PC-9 (cell line): ENCODE measurements at regions not wholly inside any gene's neighbourhood (a gene's known extent, or its start where the extent isn't known, plus 50 kb on each side); places are given as distances from the start of the nearest gene placed in this dataset.

Source experiments
- BruUV-seq: library from RNA; stranded (reverse); fragments of 400-500 nt; replicated peaks from 2 replicates; lab custom pipeline; 2021; lab: Mats Ljungman, UMichigan
- CTCF ChIA-PET: fragments of 300-600 bp; sonication (Branson Sonifier 250); formaldehyde crosslinking; loops from one replicate; lab custom pipeline; 2022; ENCODE audit warnings: antibody characterized with exemption; lab: Charles Lee
- POLR2A ChIA-PET: fragments of 300-600 bp; sonication (Branson Sonifier 250); formaldehyde crosslinking; loops from one replicate; lab custom pipeline; 2022; ENCODE audit warnings: antibody characterized with exemption; ENCODE audit not compliant: unreplicated experiment; lab: Charles Lee
- DNase-seq, 2 experiments: peaks; one replicate each; pipeline versions ENCODE4 v3.0.0 to v3.0.0-alpha.2; 2015 to 2022; ENCODE audit warnings: mixed read lengths in 1 of 2
- H2AFZ ChIP-seq: fragments of 200-600 bp; sonication (generic); 2 replicates; pipeline ENCODE4 v1.8.1; 2017; ENCODE audit warnings: antibody characterized with exemption
- H3F3A ChIP-seq: fragments of 200-600 bp; sonication (generic); 2 replicates; pipeline ENCODE4 v1.8.1; 2017; ENCODE audit warnings: antibody characterized with exemption, mild to moderate bottlenecking, low read depth; ENCODE audit not compliant: insufficient read depth
- H3K27ac ChIP-seq: fragments of 200-600 bp; sonication (generic); 2 replicates; pipeline ENCODE4 v1.6.1; 2016; ENCODE audit warnings: mixed run types
- H3K27me3 ChIP-seq: fragments of 200-600 bp; sonication (generic); 2 replicates; pipeline ENCODE4 v1.6.1; 2016; ENCODE audit warnings: low read depth, mixed run types; ENCODE audit not compliant: insufficient read depth
- H3K36me3 ChIP-seq: fragments of 200-600 bp; sonication (generic); 2 replicates; pipeline ENCODE4 v1.6.1; 2016; ENCODE audit warnings: low read depth, mixed run types
- H3K4me1 ChIP-seq: fragments of 200-600 bp; sonication (generic); replicated peaks from 2 replicates; pipeline ENCODE4 v1.6.1; 2016; ENCODE audit warnings: mixed run types; ENCODE audit not compliant: insufficient read depth
- H3K4me2 ChIP-seq: fragments of 200-600 bp; sonication (generic); 2 replicates; pipeline ENCODE4 v1.6.1; 2017; ENCODE audit warnings: mixed run types
- H3K4me3 ChIP-seq: fragments of 200-600 bp; sonication (generic); 2 replicates; pipeline ENCODE4 v1.6.1; 2016; ENCODE audit warnings: mixed run types
- H3K79me2 ChIP-seq: fragments of 200-600 bp; sonication (generic); 2 replicates; pipeline ENCODE4 v1.6.1; 2017; ENCODE audit warnings: low read depth, mixed run types
- H3K9me2 ChIP-seq: fragments of 200-600 bp; sonication (generic); 2 replicates; pipeline ENCODE4 v1.8.1; 2017; ENCODE audit warnings: mild to moderate bottlenecking; ENCODE audit not compliant: insufficient read depth
- H3K9me3 ChIP-seq: fragments of 200-600 bp; sonication (generic); 2 replicates; pipeline ENCODE4 v1.8.1; 2016; ENCODE audit warnings: low read depth; ENCODE audit not compliant: insufficient read depth
- H4K20me1 ChIP-seq: fragments of 200-600 bp; sonication (generic); 2 replicates; pipeline ENCODE4 v1.8.1; 2017; ENCODE audit not compliant: insufficient read depth
- CTCF ChIP-seq: fragments of 200-600 bp; sonication (generic); conservative IDR thresholded peaks from 2 replicates; pipeline ENCODE4 v1.6.1; 2017; ENCODE audit warnings: mixed run types, antibody characterized with exemption, mild to moderate bottlenecking, moderate library complexity
- EZH2 ChIP-seq: fragments of 200-600 bp; sonication (generic); IDR thresholded peaks from 2 replicates; pipeline ENCODE4 v1.8.0; 2017; ENCODE audit warnings: antibody characterized with exemption, low read depth
- intact Hi-C: fragments of 100-400 bp; cut with micrococcal nuclease; formaldehyde crosslinking; loops from one replicate; pipeline ENCODE4 v1.10.0; 2022; ENCODE audit not compliant: unreplicated experiment

GRCh38 chr7:145289384-145289783 lies 453.5 kb upstream of the TPK1 start:
- BruUV-seq, result no TSS peak
- CTCF ChIA-PET, result no interaction called here
- Histone ChIP-seq H3F3A (no peaks in the 10 kb centered on the region), H3K9me2 (no peaks in the 10 kb centered on the region), H4K20me1 (no peaks in the 10 kb centered on the region), H3K27me3 (no peaks in the 10 kb centered on the region), H3K4me1 (no peaks in the 10 kb centered on the region), H3K27ac (no peak overlapping the region), H3K79me2 (no peaks in the 10 kb centered on the region), H3K36me3 (no peaks in the 10 kb centered on the region), H3K9me3 (no peaks in the 10 kb centered on the region), H2AFZ (no peak overlapping the region; the same call in 1 of the 2 replicates), H3K4me2 (no peak overlapping the region), H3K4me3 (no peak overlapping the region)
- no peak for DNase-seq
- POLR2A ChIA-PET, result no interaction called here
- intact Hi-C loops, result no loop called here
- TF ChIP-seq EZH2, result no peak
- no peak for TF ChIP-seq CTCF

DNA sequence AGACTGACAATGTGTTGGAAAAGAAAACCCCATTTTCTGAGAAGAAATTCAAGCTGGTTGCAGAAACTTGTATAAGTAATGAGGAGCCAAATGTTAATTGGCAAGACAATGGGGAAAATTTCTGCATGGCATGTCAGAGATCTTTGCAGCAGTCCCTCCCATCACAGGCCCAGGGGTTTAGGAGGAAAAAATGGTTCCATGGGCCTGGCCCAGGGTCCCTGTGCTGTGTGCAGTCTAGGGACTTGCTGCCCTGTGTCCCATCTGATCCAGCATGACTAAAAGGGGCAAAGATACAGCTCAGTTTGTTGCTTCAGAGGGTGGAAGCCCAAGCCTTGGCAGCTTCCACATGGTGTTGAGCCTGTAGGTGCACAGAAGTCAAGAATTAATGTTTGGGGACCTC lies 440.3 kb upstream of the TPK1 start:
- ChIA-PET CTCF (no interaction called here), POLR2A (no interaction called here)
- H3F3A ChIP-seq, result no peaks in the 10 kb centered on the region
- H2AFZ ChIP-seq, result no peak overlapping the region
- no peaks in the 10 kb centered on the region for H3K27me3 ChIP-seq
- H3K4me3 ChIP-seq, result no peak overlapping the region
- no peak overlapping the region for H3K4me2 ChIP-seq
- DNase-seq, result no peak
- H4K20me1 ChIP-seq, result no peaks in the 10 kb centered on the region
- no peaks in the 10 kb centered on the region for H3K36me3 ChIP-seq
- no peak overlapping the region for H3K27ac ChIP-seq
- no peaks in the 10 kb centered on the region for H3K4me1 ChIP-seq
- intact Hi-C loops, result no loop called here
- BruUV-seq, result no TSS peak
- H3K9me3 ChIP-seq, result no peaks in the 10 kb centered on the region
- H3K9me2 ChIP-seq, result no peaks in the 10 kb centered on the region
- TF ChIP-seq EZH2 (no peak), CTCF (no peak)
- no peaks in the 10 kb centered on the region for H3K79me2 ChIP-seq

DNA sequence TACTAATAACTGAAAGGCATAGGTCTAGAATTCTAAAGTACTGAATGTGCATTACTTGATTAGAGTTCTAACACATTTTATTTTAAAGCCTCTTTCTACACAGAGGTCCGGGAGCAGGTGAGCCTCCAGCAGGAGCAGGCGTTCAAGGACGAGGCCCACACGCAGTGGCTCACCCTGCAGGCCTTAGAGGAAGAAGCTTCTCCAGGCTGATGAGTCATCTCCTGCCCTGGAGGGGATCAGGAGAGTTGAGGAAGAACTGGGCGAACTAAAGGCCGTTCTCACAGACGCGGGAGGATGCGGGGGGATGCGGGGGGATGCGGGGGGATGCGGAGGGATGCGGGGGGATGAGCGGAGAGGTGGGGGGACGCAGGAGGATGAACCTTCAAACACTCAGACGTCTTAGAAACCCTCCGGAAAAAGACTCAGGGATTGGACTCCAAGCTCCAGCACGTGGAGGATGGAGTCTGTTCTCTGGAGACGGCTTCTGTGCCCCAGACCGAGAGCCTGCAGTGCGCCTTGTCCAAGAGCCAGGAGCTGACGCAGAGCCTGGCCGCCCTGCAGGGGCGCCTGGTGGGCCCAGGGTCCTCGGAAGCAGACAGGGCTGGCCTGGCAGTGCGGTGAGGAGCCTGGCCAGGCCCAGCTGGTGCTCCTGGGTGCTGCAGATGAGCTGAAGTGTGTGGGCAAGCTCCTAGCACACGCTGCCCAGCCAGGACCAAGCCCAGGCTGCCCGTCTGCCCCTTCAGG lies 433.7 kb upstream of the TPK1 start:
- no TSS peak for BruUV-seq
- no peak for DNase-seq
- no peak overlapping the region for H3K4me3 ChIP-seq

More for the DNA sequence above, 433.7 kb upstream of the TPK1 start:
- Histone ChIP-seq H3K9me3 (no peaks in the 10 kb centered on the region), H3K4me2 (no peak overlapping the region), H3K27ac (no peak overlapping the region), H3K4me1 (no peaks in the 10 kb centered on the region), H3K79me2 (no peaks in the 10 kb centered on the region), H4K20me1 (no peaks in the 10 kb centered on the region), H3K27me3 (no peaks in the 10 kb centered on the region), H3F3A (no peaks in the 10 kb centered on the region), H3K9me2 (no peaks in the 10 kb centered on the region), H2AFZ (no peak overlapping the region), H3K36me3 (no peaks in the 10 kb centered on the region)
- intact Hi-C loops, result no loop called here
- TF ChIP-seq EZH2 (no peak), CTCF (no peak)
- POLR2A ChIA-PET, result no interaction called here
- CTCF ChIA-PET, result no interaction called here
